IMR-90 (cell line): ENCODE measurements at regions not wholly inside any gene's neighbourhood (a gene's known extent, or its start where the extent isn't known, plus 50 kb on each side); places are given as distances from the start of the nearest gene placed in this dataset.

Experiments
- ATAC-seq: fragments of 200-7000 bp; cut with Tn5 transposase; 2 replicates; pipeline ENCODE4 v1.9.1; 2020; ENCODE audit warnings: low read depth, mild to moderate bottlenecking, moderate library complexity
- BruUV-seq: library from RNA; stranded (reverse); fragments of 400-500 nt; replicated peaks from 2 replicates; lab custom pipeline; 2021; lab: Mats Ljungman, UMichigan
- CTCF ChIA-PET: fragments of 300-600 bp; formaldehyde crosslinking; extraction: SDS; loops from one replicate; lab custom pipeline; 2021; ENCODE audit warnings: antibody characterized with exemption; lab: Yijun Ruan, JAX
- POLR2A ChIA-PET: fragments of 300-600 bp; sonication (Branson Sonifier 250); formaldehyde crosslinking; loops from one replicate; lab custom pipeline; 2022; ENCODE audit warnings: antibody characterized with exemption; ENCODE audit not compliant: unreplicated experiment; lab: Charles Lee
- DNase-seq: peaks from one replicate; pipeline ENCODE4 v3.0.0; 2013
- H2AFZ ChIP-seq: replicated peaks from 2 replicates; pipeline ENCODE3; 2013; ENCODE audit warnings: low read length, mild to moderate bottlenecking; ENCODE audit not compliant: poor library complexity
- H2AK5ac ChIP-seq: 2 replicates; pipeline ENCODE4 v1.6.1; 2013; ENCODE audit warnings: low read depth, low read length, inconsistent platforms
- H2AK9ac ChIP-seq: replicated peaks from 2 replicates; pipeline ENCODE3; 2013; ENCODE audit warnings: mild to moderate bottlenecking, low read depth, low read length, moderate library complexity; ENCODE audit not compliant: poor library complexity
- H2BK120ac ChIP-seq: 2 replicates; pipeline ENCODE4 v1.6.1; 2013; ENCODE audit warnings: low read depth, low read length, inconsistent platforms
- H2BK15ac ChIP-seq: 3 replicates; pipeline ENCODE4 v1.6.1; 2013; ENCODE audit warnings: low read depth, low read length, inconsistent platforms
- H2BK20ac ChIP-seq: 2 replicates; pipeline ENCODE4 v1.6.1; 2013; ENCODE audit warnings: low read depth, mild to moderate bottlenecking, inconsistent platforms, low read length, moderate library complexity
- H2BK5ac ChIP-seq: 2 replicates; pipeline ENCODE4 v1.6.1; 2013; ENCODE audit warnings: mild to moderate bottlenecking, low read depth, low read length, inconsistent platforms; ENCODE audit not compliant: poor library complexity, severe bottlenecking
- H3K14ac ChIP-seq: replicated peaks from 2 replicates; pipeline ENCODE4 v1.6.1; 2013; ENCODE audit warnings: low read depth, low read length, inconsistent platforms
- H3K18ac ChIP-seq: 2 replicates; pipeline ENCODE4 v1.6.1; 2013; ENCODE audit warnings: low read depth, low read length, control low read depth
- H3K23ac ChIP-seq: 2 replicates; pipeline ENCODE4 v1.6.1; 2013; ENCODE audit warnings: low read depth, low read length, inconsistent platforms
- H3K27ac ChIP-seq: 2 replicates; pipeline ENCODE4 v1.5.1; 2013; ENCODE audit warnings: mild to moderate bottlenecking, control low read depth, low read length; ENCODE audit not compliant: insufficient read depth
- H3K27me3 ChIP-seq: 2 replicates; pipeline ENCODE4 v1.6.1; 2013; ENCODE audit warnings: low read length; ENCODE audit not compliant: control insufficient read depth, insufficient read depth
- H3K36me3 ChIP-seq: 2 replicates; pipeline ENCODE4 v1.6.1; 2013; ENCODE audit warnings: low read length, mixed read lengths; ENCODE audit not compliant: control insufficient read depth, insufficient read depth
- H3K4ac ChIP-seq: 2 replicates; pipeline ENCODE4 v1.6.1; 2013; ENCODE audit warnings: low read depth, low read length, inconsistent platforms
- H3K4me1 ChIP-seq: 2 replicates; pipeline ENCODE4 v1.6.1; 2013; ENCODE audit warnings: low read length, mixed read lengths; ENCODE audit not compliant: control insufficient read depth, insufficient read depth
- H3K4me2 ChIP-seq: 2 replicates; pipeline ENCODE4 v1.6.1; 2013; ENCODE audit warnings: low read depth, mild to moderate bottlenecking, control low read depth, low read length, moderate library complexity
- H3K4me3 ChIP-seq: 2 replicates; pipeline ENCODE4 v1.5.1; 2013; ENCODE audit warnings: low read depth, mild to moderate bottlenecking, control low read depth, low read length, moderate library complexity; ENCODE audit not compliant: insufficient read depth
- H3K56ac ChIP-seq: 2 replicates; pipeline ENCODE4 v1.6.1; 2013; ENCODE audit warnings: low read length, inconsistent platforms; ENCODE audit not compliant: insufficient read depth; ENCODE audit errors: extremely low read depth
- H3K79me1 ChIP-seq, 2 experiments: 2 replicates each; pipeline ENCODE4 v1.6.1; 2013; ENCODE audit warnings: low read length in 2 of 2, inconsistent platforms in 1 of 2, low read depth in 1 of 2
- H3K9ac ChIP-seq: 2 replicates; pipeline ENCODE4 v1.6.1; 2013; ENCODE audit warnings: low read depth, low read length, control low read depth
- H3K9me1 ChIP-seq: 2 replicates; pipeline ENCODE4 v1.6.1; 2013; ENCODE audit warnings: low read length, inconsistent platforms; ENCODE audit not compliant: insufficient read depth
- H3K9me3 ChIP-seq: 2 replicates; pipeline ENCODE4 v1.6.1; 2013; ENCODE audit warnings: low read length; ENCODE audit not compliant: control insufficient read depth, insufficient read depth
- H4K20me1 ChIP-seq: 2 replicates; pipeline ENCODE4 v1.6.1; 2013; ENCODE audit warnings: low read length, inconsistent platforms; ENCODE audit not compliant: insufficient read depth
- H4K5ac ChIP-seq: 2 replicates; pipeline ENCODE4 v1.6.1; 2013; ENCODE audit warnings: mild to moderate bottlenecking, low read depth, low read length, control low read depth
- H4K8ac ChIP-seq, 2 experiments: 2 replicates each; pipeline ENCODE4 v1.6.1; 2013; ENCODE audit warnings: low read depth in 2 of 2, low read length in 2 of 2, control low read depth in 1 of 2, inconsistent platforms in 1 of 2
- H4K91ac ChIP-seq: 2 replicates; pipeline ENCODE4 v1.6.1; 2013; ENCODE audit warnings: low read depth, low read length, inconsistent platforms; ENCODE audit not compliant: insufficient read depth
- CEBPB ChIP-seq: IDR thresholded peaks from 2 replicates; pipeline ENCODE4 v1.6.1; 2012; ENCODE audit warnings: low read depth, low read length, improper control_type of control experiment
- FOS ChIP-seq: fragments of 150-350 bp; IDR thresholded peaks from 2 replicates; pipeline ENCODE4 v1.6.1; 2016; ENCODE audit warnings: low read depth, low read length
- NFE2L2 ChIP-seq: fragments of 150-350 bp; IDR thresholded peaks from 2 replicates; pipeline ENCODE4 v1.6.1; 2016; ENCODE audit warnings: low read depth, mild to moderate bottlenecking, low read length
- RCOR1 ChIP-seq: IDR thresholded peaks from 2 replicates; pipeline ENCODE4 v1.6.1; 2012; ENCODE audit warnings: mild to moderate bottlenecking, low read length, improper control_type of control experiment; ENCODE audit not compliant: insufficient replicate concordance
- USF2 ChIP-seq: fragments of 150-350 bp; IDR thresholded peaks from 2 replicates; pipeline ENCODE4 v1.6.1; 2017; ENCODE audit warnings: mild to moderate bottlenecking, antibody characterized with exemption, low read length, low read depth
- WGBS, 2 experiments: methylation state at CpG; one replicate each; pipeline versions ENCODE4 v1.1.5 to v1.1.7; 2013; ENCODE audit warnings: missing lambda C conversion rate in 2 of 2; ENCODE audit not compliant: insufficient read length in 1 of 2; ENCODE audit errors: extremely low coverage in 2 of 2; 5-methylcytosine and 5-hydroxymethylcytosine counted together
- dilution Hi-C: fragments of 300-500 bp; cut with HindIII; formaldehyde crosslinking; loops from one replicate; pipeline ENCODE4 v1.14.3; 2018; ENCODE audit warnings: low sequenced_read_pairs; ENCODE audit not compliant: unreplicated experiment
- in situ Hi-C: fragments of 300-500 bp; cut with MboI; formaldehyde crosslinking; loops from 3 replicates; pipeline ENCODE4 v1.14.3; 2019; ENCODE audit warnings: low sequenced_read_pairs, inconsistent platforms, mixed read lengths
- intact Hi-C: fragments of 100-400 bp; cut with micrococcal nuclease; formaldehyde crosslinking; loops from 2 replicates; pipeline ENCODE4 v1.10.0; 2022

DNA sequence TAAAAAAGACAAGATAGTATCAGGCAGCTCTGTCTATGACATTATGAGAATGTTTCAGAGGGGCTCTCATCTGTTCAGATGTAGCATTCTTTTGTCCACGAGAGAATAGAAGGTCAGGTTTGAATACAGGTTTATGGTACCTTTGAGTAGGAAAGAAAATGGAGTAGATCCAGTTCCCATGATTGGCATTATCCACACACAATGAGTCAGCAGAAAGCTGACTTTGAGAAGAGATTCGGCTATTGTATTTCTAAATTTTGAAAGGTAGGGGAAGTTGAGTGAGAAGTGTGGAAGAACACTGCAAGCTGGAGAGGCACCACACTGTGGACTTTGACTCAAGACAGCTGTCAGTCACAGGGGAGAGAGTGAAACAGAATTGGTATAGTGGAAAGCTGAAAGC is 135.4 kb downstream of the SYT10 start:
- no CpG with 5 or more reads among the region's 2 CpGs for WGBS, 2 experiments
- BruUV-seq, result no TSS peak

More for the DNA sequence above, 135.4 kb downstream of the SYT10 start:
- dilution Hi-C loops (no loop called here), intact Hi-C loops (no loop called here), in situ Hi-C loops (no loop called here)
- no peak overlapping the region for H2AFZ ChIP-seq
- DNase-seq (no peak), ATAC-seq (no peak)
- H4K5ac ChIP-seq, result no peak overlapping the region
- H4K8ac ChIP-seq, result no peak overlapping the region
- no peak overlapping the region for H4K91ac ChIP-seq
- H3K4me1 ChIP-seq, result no peaks in the 10 kb centered on the region
- TF ChIP-seq CEBPB, result no peak
- peak; percentile 67 for TF ChIP-seq NFE2L2
- no peak for TF ChIP-seq FOS
- TF ChIP-seq RCOR1, result no peak
- TF ChIP-seq USF2, result no peak
- no peak overlapping the region for H3K9ac ChIP-seq
- no peak overlapping the region for H3K4ac ChIP-seq
- H2AK5ac ChIP-seq, result no peak overlapping the region
- H2AK9ac ChIP-seq, result no peak overlapping the region
- H3K18ac ChIP-seq, result no peak overlapping the region
- peaks cover 8% of the 10 kb centered on the region; the same call in 1 of the 2 replicates for H3K9me3 ChIP-seq
- no peak overlapping the region for H3K4me2 ChIP-seq
- H3K23ac ChIP-seq, result no peak overlapping the region
- no peak overlapping the region for H3K14ac ChIP-seq
- H3K9me1 ChIP-seq, result no peaks in the 10 kb centered on the region
- H3K27ac ChIP-seq, result no peak overlapping the region
- POLR2A ChIA-PET, result no interaction called here
- H2BK5ac ChIP-seq, result no peak overlapping the region
- H3K4me3 ChIP-seq, result no peak overlapping the region
- no peak overlapping the region for H2BK20ac ChIP-seq
- no peaks in the 10 kb centered on the region for H4K20me1 ChIP-seq
- H2BK15ac ChIP-seq, result no peak overlapping the region
- H3K79me1 ChIP-seq, result no peaks in the 10 kb centered on the region
- CTCF ChIA-PET, result no interaction called here
- H2BK120ac ChIP-seq, result no peak overlapping the region
- no peaks in the 10 kb centered on the region for H3K27me3 ChIP-seq
- no peak overlapping the region for H3K56ac ChIP-seq
- no peaks in the 10 kb centered on the region for H3K36me3 ChIP-seq
